ENCODE measurements at regions not wholly inside any gene's neighbourhood (a gene's known extent, or its start where the extent isn't known, plus 50 kb on each side); places are given as distances from the start of the nearest gene placed in this dataset.

GRCh38 chrX:25717122-25717521 lies 421.0 kb upstream of the MAGEB18 start:
- TF ChIP-seq CTCF (IDR thresholded peaks at IDR 0.05) (no peak), POLR2AphosphoS5 (IDR thresholded peaks at IDR 0.05) (no peak)

Measured in upper lobe of left lung (tissue), 4 donors.